Hepatocyte (in vitro differentiated cells): ENCODE measurements at regions not wholly inside any gene's neighbourhood (a gene's known extent, or its start where the extent isn't known, plus 50 kb on each side); places are given as distances from the start of the nearest gene placed in this dataset.

Experiments used
- DNase-seq: peaks from one replicate; pipeline ENCODE4 v3.0.0-alpha.2; 2016; ENCODE audit warnings: low spot score
- H2AFZ ChIP-seq: fragments of 200-600 bp; sonication (generic); 2 replicates; pipeline ENCODE4 v1.6.0; 2016; ENCODE audit warnings: antibody characterized with exemption, mild to moderate bottlenecking
- H3K27ac ChIP-seq: fragments of 200-600 bp; sonication (generic); 2 replicates; pipeline ENCODE4 v1.5.1; 2016; ENCODE audit warnings: mild to moderate bottlenecking
- H3K27me3 ChIP-seq: fragments of 200-600 bp; sonication (generic); 2 replicates; pipeline ENCODE4 v1.6.1; 2016
- H3K36me3 ChIP-seq: fragments of 200-600 bp; sonication (generic); replicated peaks from 2 replicates; pipeline ENCODE4 v1.5.1; 2016; ENCODE audit warnings: low read depth; ENCODE audit not compliant: insufficient read depth
- H3K4me1 ChIP-seq: fragments of 200-600 bp; sonication (generic); 2 replicates; pipeline ENCODE4 v1.5.1; 2016; ENCODE audit warnings: mild to moderate bottlenecking, moderate library complexity; ENCODE audit not compliant: insufficient read depth
- H3K4me2 ChIP-seq: fragments of 200-600 bp; sonication (generic); 2 replicates; pipeline ENCODE4 v1.6.0; 2016
- H3K4me3 ChIP-seq: fragments of 200-600 bp; sonication (generic); 2 replicates; pipeline ENCODE4 v1.5.1; 2016; ENCODE audit warnings: mild to moderate bottlenecking
- H3K79me2 ChIP-seq: fragments of 200-600 bp; sonication (generic); 2 replicates; pipeline ENCODE4 v1.6.0; 2017; ENCODE audit warnings: mild to moderate bottlenecking
- H3K9me2 ChIP-seq: fragments of 200-600 bp; sonication (generic); replicated peaks from 2 replicates; pipeline ENCODE4 v1.6.0; 2017; ENCODE audit warnings: mild to moderate bottlenecking; ENCODE audit not compliant: insufficient read depth
- H3K9me3 ChIP-seq: fragments of 200-600 bp; sonication (generic); 2 replicates; pipeline ENCODE4 v1.5.1; 2016; ENCODE audit warnings: low read depth, mild to moderate bottlenecking
- H4K20me1 ChIP-seq: fragments of 200-600 bp; sonication (generic); 2 replicates; pipeline ENCODE4 v1.6.0; 2016; ENCODE audit warnings: mild to moderate bottlenecking; ENCODE audit not compliant: insufficient read depth, poor library complexity, severe bottlenecking
- CTCF ChIP-seq: fragments of 200-600 bp; sonication (generic); IDR thresholded peaks from 2 replicates; pipeline ENCODE4 v1.5.1; 2016; ENCODE audit warnings: antibody characterized with exemption, mild to moderate bottlenecking; ENCODE audit not compliant: poor library complexity
- EZH2 ChIP-seq: fragments of 200-600 bp; sonication (generic); IDR thresholded peaks from 2 replicates; pipeline ENCODE4 v1.6.1; 2016; ENCODE audit warnings: antibody characterized with exemption, mild to moderate bottlenecking, borderline replicate concordance
- EZH2phosphoT487 ChIP-seq: fragments of 200-600 bp; sonication (generic); IDR thresholded peaks from one replicate; pipeline ENCODE4 v1.6.1; 2018; ENCODE audit warnings: antibody characterized with exemption, mild to moderate bottlenecking, low read depth, moderate library complexity; ENCODE audit not compliant: unreplicated experiment, severe bottlenecking
- WGBS: methylation state at CpG from one replicate; pipeline ENCODE4 v1.1.6; 2016; ENCODE audit warnings: low lambda C conversion rate; ENCODE audit errors: missing lambda C conversion rate; 5-methylcytosine and 5-hydroxymethylcytosine counted together

- Histone ChIP-seq H3K9me2 (no peaks in the 10 kb centered on the region), H3K4me1 (peaks cover 3% of the 10 kb centered on the region), H4K20me1 (no peaks in the 10 kb centered on the region), H3K79me2 (no peaks in the 10 kb centered on the region), H3K27ac (no peak overlapping the region), H3K4me3 (no peak overlapping the region), H3K27me3 (no peaks in the 10 kb centered on the region), H3K4me2 (no peak overlapping the region), H3K9me3 (no peaks in the 10 kb centered on the region), H2AFZ (no peak overlapping the region), H3K36me3 (no peaks in the 10 kb centered on the region)
- DNase-seq = no peak
- TF ChIP-seq CTCF = no peak
- TF ChIP-seq EZH2phosphoT487 = no peak
- no peak for TF ChIP-seq EZH2
Measured at GRCh38 chr6:134531611-134532010, 213.7 kb upstream of the SGK1 start.

GRCh38 chr6:134531188-134531551 lies 213.3 kb upstream of the SGK1 start:
- Histone ChIP-seq H3K4me1 (peaks cover 3% of the 10 kb centered on the region), H3K9me3 (no peaks in the 10 kb centered on the region), H3K36me3 (no peaks in the 10 kb centered on the region), H3K27ac (no peak overlapping the region), H3K4me2 (no peak overlapping the region), H3K27me3 (no peaks in the 10 kb centered on the region), H3K4me3 (no peak overlapping the region), H4K20me1 (no peaks in the 10 kb centered on the region), H2AFZ (no peak overlapping the region), H3K9me2 (no peaks in the 10 kb centered on the region), H3K79me2 (no peaks in the 10 kb centered on the region)
- no peak for TF ChIP-seq CTCF
- TF ChIP-seq EZH2phosphoT487 = no peak
- no peak for TF ChIP-seq EZH2
- no peak for DNase-seq
- 98% methylated on average over 2 of the region's 2 CpGs for WGBS

GRCh38 chr6:134529921-134530320 lies 212.0 kb upstream of the SGK1 start:
- no peaks in the 10 kb centered on the region for H3K36me3 ChIP-seq
- no peaks in the 10 kb centered on the region for H3K9me2 ChIP-seq
- H3K9me3 ChIP-seq = no peaks in the 10 kb centered on the region
- peak; percentile 26 for DNase-seq
- H3K4me2 ChIP-seq = no peak overlapping the region
- H3K27ac ChIP-seq = no peak overlapping the region
- 50% methylated on average over 4 of the region's 4 CpGs for WGBS
- H2AFZ ChIP-seq = no peak overlapping the region
- no peaks in the 10 kb centered on the region for H3K79me2 ChIP-seq
- H4K20me1 ChIP-seq = no peaks in the 10 kb centered on the region
- H3K4me3 ChIP-seq = no peak overlapping the region
- H3K4me1 ChIP-seq = peaks cover 3% of the 10 kb centered on the region
- no peaks in the 10 kb centered on the region for H3K27me3 ChIP-seq
- TF ChIP-seq EZH2phosphoT487 = no peak
- no peak for TF ChIP-seq CTCF
- TF ChIP-seq EZH2 = no peak

DNA sequence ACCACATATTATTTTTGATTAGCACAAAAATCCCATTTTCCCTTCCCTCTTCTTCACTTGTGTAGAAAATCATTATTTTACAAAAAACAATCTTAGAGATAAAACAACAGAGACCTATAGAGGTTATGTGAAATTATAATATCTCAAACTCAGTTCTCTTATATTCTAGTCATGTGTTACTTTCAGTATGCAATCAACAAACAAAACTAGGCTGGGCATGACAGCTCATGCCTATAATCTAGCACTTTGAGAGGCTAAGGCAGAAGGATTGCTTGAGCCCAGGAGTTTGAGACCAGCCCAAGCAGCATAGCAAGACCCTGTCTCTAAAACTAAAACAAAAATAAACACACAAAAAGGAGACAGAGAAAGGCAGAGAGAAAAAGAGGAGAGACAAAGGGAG lies 211.4 kb upstream of the SGK1 start:
- Histone ChIP-seq H3K27me3 (no peaks in the 10 kb centered on the region), H2AFZ (no peak overlapping the region), H3K4me3 (no peak overlapping the region), H3K9me3 (no peaks in the 10 kb centered on the region), H4K20me1 (no peaks in the 10 kb centered on the region), H3K79me2 (no peaks in the 10 kb centered on the region), H3K36me3 (no peaks in the 10 kb centered on the region), H3K27ac (no peak overlapping the region), H3K4me1 (peaks cover 3% of the 10 kb centered on the region), H3K4me2 (no peak overlapping the region), H3K9me2 (no peaks in the 10 kb centered on the region)
- no peak for DNase-seq
- TF ChIP-seq CTCF (no peak), EZH2phosphoT487 (no peak), EZH2 (no peak)
